22Rv1 (cell line): ENCODE measurements at regions not wholly inside any gene's neighbourhood (a gene's known extent, or its start where the extent isn't known, plus 50 kb on each side); places are given as distances from the start of the nearest gene placed in this dataset.

ENCODE experiments used
- ZFX ChIP-seq: fragments of 450-650 bp; IDR thresholded peaks from 2 replicates; pipeline ENCODE4 v1.6.1; 2017; ENCODE audit warnings: antibody characterized with exemption, borderline replicate concordance
- TF ChIP-seq, protein P1 (sequence below): fragments of 450-650 bp; IDR thresholded peaks from 2 replicates; pipeline ENCODE4 v1.5.1; 2017; ENCODE audit warnings: mild to moderate bottlenecking

DNA sequence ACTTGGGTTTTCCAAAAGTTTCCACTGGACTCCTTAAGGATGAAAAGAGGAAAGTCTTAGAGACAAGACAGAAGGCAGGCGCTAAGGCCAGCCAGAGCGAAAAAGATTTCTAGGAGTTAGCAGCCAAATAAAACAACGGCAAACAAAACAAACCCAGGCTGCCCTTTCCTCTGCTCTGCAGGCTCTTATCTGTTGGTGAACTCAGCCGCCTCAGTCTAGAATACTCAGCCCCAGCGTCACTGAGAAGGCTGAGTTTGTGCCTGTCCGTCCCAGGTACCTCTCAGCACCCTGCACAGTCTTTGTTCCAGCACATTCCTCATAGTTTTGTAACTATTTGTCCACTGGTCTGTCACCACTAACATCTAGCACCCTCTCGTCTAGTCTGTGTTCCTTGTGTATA, 75.6 kb upstream of the FAM9C start:
- TF ChIP-seq, protein P1, sequence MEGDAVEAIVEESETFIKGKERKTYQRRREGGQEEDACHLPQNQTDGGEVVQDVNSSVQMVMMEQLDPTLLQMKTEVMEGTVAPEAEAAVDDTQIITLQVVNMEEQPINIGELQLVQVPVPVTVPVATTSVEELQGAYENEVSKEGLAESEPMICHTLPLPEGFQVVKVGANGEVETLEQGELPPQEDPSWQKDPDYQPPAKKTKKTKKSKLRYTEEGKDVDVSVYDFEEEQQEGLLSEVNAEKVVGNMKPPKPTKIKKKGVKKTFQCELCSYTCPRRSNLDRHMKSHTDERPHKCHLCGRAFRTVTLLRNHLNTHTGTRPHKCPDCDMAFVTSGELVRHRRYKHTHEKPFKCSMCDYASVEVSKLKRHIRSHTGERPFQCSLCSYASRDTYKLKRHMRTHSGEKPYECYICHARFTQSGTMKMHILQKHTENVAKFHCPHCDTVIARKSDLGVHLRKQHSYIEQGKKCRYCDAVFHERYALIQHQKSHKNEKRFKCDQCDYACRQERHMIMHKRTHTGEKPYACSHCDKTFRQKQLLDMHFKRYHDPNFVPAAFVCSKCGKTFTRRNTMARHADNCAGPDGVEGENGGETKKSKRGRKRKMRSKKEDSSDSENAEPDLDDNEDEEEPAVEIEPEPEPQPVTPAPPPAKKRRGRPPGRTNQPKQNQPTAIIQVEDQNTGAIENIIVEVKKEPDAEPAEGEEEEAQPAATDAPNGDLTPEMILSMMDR: no peak
- no peak for TF ChIP-seq ZFX
